ENCODE measurements at regions not wholly inside any gene's neighbourhood (a gene's known extent, or its start where the extent isn't known, plus 50 kb on each side); places are given as distances from the start of the nearest gene placed in this dataset.

- Histone ChIP-seq H3K9ac (no peak overlapping the region), H3K79me2 (ENCODE audit: insufficient read depth, low read depth) (no peaks in the 10 kb centered on the region), H2AFZ (ENCODE audit: low read depth) (no peak overlapping the region), H4K20me1 (ENCODE audit: insufficient read depth) (no peaks in the 10 kb centered on the region), H3K4me1 (ENCODE audit: low read depth, poor library complexity, severe bottlenecking) (no peaks in the 10 kb centered on the region), H3K27me3 (ENCODE audit: insufficient read depth, low read depth) (no peaks in the 10 kb centered on the region), H3K36me3 (ENCODE audit: insufficient read depth) (no peaks in the 10 kb centered on the region), H3K27ac (no peak overlapping the region), H3K4me2 (no peak overlapping the region), H3K4me3 (IDR thresholded peaks at IDR 0.05; ENCODE audit: insufficient read depth, low read depth, low read length) (no peak overlapping the region)
- TF ChIP-seq CTCF (conservative IDR thresholded peaks at IDR 0.05; ENCODE audit: low read depth, low read length) = no peak
These were observed 100.1 kb upstream of the PROK2 start for GRCh38 chr3:71885006-71885405.

GRCh38 chr3:71881732-71882131 lies 96.8 kb upstream of the PROK2 start:
- H3K27ac ChIP-seq = no peak overlapping the region
- no peak overlapping the region for H2AFZ ChIP-seq (ENCODE audit: low read depth)

GRCh38 chr3:71881041-71881440 lies 96.1 kb upstream of the PROK2 start:
- H3K36me3 ChIP-seq (ENCODE audit: insufficient read depth) = no peaks in the 10 kb centered on the region
- no peak overlapping the region for H3K27ac ChIP-seq
- H3K4me1 ChIP-seq (ENCODE audit: low read depth, poor library complexity, severe bottlenecking) = no peaks in the 10 kb centered on the region
- no peak overlapping the region for H3K4me3 ChIP-seq (IDR thresholded peaks at IDR 0.05; ENCODE audit: insufficient read depth, low read depth, low read length)
- H4K20me1 ChIP-seq (ENCODE audit: insufficient read depth) = no peaks in the 10 kb centered on the region
- H3K27me3 ChIP-seq (ENCODE audit: insufficient read depth, low read depth) = no peaks in the 10 kb centered on the region
- no peak overlapping the region for H2AFZ ChIP-seq (ENCODE audit: low read depth)
- no peak overlapping the region for H3K4me2 ChIP-seq
- TF ChIP-seq CTCF (conservative IDR thresholded peaks at IDR 0.05; ENCODE audit: low read depth, low read length) = no peak
- H3K79me2 ChIP-seq (ENCODE audit: insufficient read depth, low read depth) = no peaks in the 10 kb centered on the region
- H3K9ac ChIP-seq = no peak overlapping the region

More at GRCh38 chr3:71881732-71882131, 96.8 kb upstream of the PROK2 start:
- Histone ChIP-seq H3K79me2 (ENCODE audit: insufficient read depth, low read depth) (no peaks in the 10 kb centered on the region), H3K36me3 (ENCODE audit: insufficient read depth) (no peaks in the 10 kb centered on the region), H3K27me3 (ENCODE audit: insufficient read depth, low read depth) (no peaks in the 10 kb centered on the region), H3K9ac (no peak overlapping the region), H3K4me1 (ENCODE audit: low read depth, poor library complexity, severe bottlenecking) (no peaks in the 10 kb centered on the region), H3K4me3 (IDR thresholded peaks at IDR 0.05; ENCODE audit: insufficient read depth, low read depth, low read length) (no peak overlapping the region), H3K4me2 (no peak overlapping the region), H4K20me1 (ENCODE audit: insufficient read depth) (no peaks in the 10 kb centered on the region)
- no peak for TF ChIP-seq CTCF (conservative IDR thresholded peaks at IDR 0.05; ENCODE audit: low read depth, low read length)

GRCh38 chr3:71879089-71879488 lies 94.1 kb upstream of the PROK2 start:
- no peaks in the 10 kb centered on the region for H3K36me3 ChIP-seq (ENCODE audit: insufficient read depth)
- TF ChIP-seq CTCF (conservative IDR thresholded peaks at IDR 0.05; ENCODE audit: low read depth, low read length) = no peak
- H2AFZ ChIP-seq (ENCODE audit: low read depth) = no peak overlapping the region
- no peaks in the 10 kb centered on the region for H4K20me1 ChIP-seq (ENCODE audit: insufficient read depth)
- no peaks in the 10 kb centered on the region for H3K79me2 ChIP-seq (ENCODE audit: insufficient read depth, low read depth)
- H3K4me3 ChIP-seq (IDR thresholded peaks at IDR 0.05; ENCODE audit: insufficient read depth, low read depth, low read length) = no peak overlapping the region
- H3K4me2 ChIP-seq = no peak overlapping the region
- H3K27ac ChIP-seq = no peak overlapping the region
- H3K9ac ChIP-seq = no peak overlapping the region
- H3K27me3 ChIP-seq (ENCODE audit: insufficient read depth, low read depth) = no peaks in the 10 kb centered on the region
- peaks cover 17% of the 10 kb centered on the region for H3K4me1 ChIP-seq (ENCODE audit: low read depth, poor library complexity, severe bottlenecking)
